ENCODE measurements at regions not wholly inside any gene's neighbourhood (a gene's known extent, or its start where the extent isn't known, plus 50 kb on each side); places are given as distances from the start of the nearest gene placed in this dataset.
"Not testable (repeated sequence)": the region's sequence is repeated elsewhere in the genome, so short reads cannot be mapped to it uniquely, and the experiment has no call there.

DNA sequence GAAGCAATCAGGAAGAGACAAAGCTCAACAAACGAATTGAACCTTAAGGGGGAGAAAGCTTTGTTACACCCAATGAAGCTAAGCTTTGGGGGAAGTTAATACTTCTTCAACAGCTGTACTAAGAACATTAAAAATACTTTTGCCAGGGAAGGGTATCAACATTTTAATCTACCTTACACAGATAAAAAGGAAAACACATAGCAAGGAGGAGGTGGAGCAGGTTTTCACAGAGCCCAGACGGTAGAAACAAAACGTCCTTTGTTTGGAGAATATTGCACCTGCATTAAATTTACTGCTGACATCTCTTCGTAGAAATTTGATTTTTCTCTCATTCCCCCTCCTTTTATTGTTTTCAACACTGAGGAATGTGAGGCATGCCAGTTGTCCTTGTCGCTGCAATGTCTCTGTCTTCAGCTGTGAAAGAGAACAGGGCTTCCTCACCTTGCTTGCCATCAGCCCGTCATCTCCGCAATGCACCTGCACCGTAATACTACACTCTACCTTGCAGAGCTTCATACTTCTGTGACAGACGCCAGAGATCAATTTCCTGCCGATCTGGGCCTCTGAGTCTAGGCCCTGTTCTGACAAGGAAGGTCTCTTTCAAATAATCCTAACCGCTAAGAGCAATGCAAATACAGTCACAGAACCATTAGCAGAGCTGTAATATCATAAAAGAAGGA lies 270.8 kb downstream of the SPRY2 start:
- no peak for DNase-seq

DNA sequence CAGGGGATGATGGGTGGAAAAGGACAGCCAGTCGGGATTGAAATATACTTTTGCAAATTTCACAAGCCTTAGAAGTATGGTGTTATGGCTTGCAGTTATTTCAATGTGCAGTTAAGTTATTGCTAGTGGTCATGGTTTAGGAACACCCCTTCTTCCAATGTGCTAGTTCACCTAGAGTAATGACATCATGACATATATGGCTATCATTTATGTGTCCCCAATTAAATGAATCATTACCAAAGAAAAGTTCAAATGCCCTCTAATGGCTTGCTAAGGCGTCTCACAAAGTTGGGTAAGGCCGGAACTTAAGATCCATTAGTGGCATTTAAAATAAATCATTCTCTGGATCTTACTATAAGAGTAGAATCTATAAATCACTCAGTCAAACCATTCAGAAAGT lies 271.6 kb downstream of the SPRY2 start:
- DNase-seq = no peak

DNA sequence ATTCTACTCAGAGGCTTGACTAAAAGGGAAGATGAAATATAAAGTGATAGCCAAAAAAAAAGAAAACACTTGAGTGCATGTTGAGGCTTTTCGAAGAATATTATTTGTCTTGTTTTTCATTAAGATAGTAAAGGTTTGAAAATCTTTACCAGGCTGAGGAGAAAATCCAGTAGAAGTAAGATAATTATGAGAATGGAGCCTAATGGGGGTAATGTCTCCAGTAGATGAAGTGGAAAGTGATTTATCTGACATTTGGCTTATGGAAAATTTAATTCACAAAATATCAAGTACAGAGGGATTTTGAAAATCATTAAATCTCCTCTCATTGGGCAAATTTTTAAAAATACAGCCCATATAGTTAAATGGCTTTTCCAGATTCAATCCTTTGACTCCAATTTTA lies 274.9 kb downstream of the SPRY2 start:
- DNase-seq = no peak

DNA sequence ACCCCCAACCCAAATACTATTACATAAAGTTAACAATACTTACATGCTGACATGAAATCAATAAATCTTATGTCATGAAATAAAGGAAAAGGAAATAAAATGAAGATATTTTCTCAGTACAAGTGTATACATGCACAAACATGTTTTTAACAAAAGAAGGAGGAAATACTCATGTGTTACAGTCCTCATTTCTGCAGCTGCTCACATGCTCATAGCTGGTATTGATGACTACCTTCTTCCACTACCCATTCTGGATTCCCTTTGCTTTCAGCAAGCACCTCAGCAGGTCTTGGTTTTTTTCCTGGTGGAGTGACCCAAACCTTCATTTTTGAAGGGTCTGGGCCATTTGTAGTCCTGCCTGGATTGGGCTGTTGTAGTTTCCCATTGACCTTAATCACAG lies 278.5 kb downstream of the SPRY2 start:
- not testable (repeated sequence) for DNase-seq

DNA sequence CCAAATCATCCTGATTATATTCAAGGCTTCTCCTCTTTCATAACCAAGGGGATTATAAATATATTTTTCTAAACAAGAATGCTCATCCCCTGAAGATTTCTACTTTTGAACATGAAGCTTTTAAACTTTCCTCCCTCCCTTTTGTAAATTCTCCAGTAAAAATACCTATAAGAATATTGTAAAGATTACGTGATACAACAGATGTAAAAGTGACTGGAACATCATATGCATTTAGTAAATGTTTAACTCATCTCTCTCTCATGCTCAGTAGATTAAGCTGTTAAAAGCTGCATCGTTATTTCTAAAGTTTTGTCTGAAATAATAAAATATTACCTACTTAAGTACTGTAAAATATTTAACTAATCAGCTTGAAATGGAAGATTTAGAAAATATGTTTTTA lies 281.1 kb downstream of the SPRY2 start:
- no peak for DNase-seq

DNA sequence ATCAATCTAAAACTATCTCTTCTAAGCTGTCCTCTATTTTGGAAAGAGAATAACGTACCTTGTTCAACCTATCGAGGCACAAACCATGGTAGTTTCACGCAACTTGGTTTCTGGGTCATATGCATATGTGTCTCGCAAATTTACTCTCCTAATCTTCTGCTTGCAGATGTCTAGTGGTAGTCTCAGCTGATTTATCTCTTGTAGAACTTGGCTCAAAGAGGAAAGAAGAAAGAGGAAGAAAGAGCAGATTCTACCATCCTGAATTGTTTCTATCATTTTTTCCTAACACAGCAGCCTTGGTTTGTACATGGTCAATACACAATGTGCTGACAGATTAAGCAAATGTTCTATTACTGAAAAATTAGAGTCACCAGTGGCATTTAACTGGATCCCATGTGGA lies 282.3 kb downstream of the SPRY2 start:
- no peak for DNase-seq

DNA sequence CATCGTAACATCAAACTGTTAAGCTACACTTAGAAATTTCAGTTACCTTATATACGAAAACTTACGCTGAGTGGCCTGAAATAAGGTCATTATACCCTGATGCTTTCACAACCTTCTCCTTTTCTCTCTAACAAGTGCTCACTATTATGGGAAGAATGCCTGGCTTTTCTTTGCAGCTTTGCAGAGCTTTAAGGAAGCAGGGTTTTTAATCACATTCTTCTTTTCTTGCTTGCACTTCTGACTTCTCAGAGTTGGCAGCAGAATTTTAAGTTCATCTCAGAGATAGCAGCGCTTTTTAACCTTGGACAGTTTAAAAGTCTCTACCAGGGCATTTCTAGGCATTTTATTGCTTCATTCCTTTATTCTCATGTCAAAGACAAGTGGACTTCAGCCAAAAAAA lies 285.1 kb downstream of the SPRY2 start:
- no peak for DNase-seq

DNA sequence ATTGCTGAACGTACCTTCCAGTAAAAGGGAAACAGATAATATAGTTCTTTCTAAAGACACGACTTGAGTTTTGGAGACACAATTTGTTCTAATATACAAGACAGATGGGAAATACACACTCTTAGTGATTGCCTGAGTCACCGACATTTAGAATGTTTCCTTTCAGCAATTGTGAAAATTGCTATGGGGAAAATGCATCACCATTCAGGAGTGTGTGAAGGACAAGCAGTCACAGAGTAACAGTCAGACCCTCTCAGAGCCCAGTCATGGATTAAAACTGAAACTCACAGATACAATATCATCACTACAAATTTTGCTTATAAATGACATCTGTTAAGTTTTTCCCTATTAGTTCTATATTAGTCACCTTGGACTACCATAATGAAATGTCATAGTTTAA lies 286.1 kb downstream of the SPRY2 start:
- DNase-seq = no peak

DNA sequence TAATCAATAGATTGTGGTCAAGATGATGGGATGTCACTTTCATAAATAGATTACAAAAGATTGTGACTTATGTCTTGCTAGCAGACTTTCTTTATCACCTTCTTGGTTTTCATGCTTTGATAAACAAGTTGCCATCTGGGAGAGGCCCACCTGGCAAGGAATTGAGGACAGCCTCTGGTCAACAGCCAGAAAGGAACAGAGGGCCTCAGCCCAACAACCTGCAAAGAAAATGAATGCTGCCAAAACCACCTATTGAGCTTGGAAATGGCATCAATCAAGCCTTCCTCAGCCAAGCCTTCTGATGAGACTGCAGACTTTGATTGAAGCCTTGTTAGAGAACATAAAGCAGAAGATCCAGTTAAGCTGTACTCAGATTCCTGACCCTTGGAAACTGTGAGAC lies 288.6 kb downstream of the SPRY2 start:
- DNase-seq = no peak

DNA sequence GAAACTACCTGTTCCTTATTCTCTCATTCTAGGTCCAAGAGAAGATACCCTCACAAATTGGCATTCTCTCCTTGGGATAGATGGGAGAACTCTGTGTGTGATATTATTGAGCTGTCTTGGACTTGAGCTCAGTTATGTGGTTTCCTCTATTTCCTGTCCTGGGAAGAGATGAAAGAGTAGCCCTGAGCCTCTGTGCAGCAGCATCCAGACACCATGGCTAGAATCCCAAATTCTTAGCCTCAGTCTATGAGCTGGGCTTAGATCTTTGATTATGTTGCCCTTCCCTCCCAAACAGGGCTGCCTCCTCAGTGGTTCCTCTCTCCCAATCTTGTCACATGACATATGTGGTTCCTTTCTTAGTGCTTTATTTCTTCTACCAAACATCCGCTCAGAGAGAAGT lies 290.7 kb downstream of the SPRY2 start:
- DNase-seq = no peak

DNA sequence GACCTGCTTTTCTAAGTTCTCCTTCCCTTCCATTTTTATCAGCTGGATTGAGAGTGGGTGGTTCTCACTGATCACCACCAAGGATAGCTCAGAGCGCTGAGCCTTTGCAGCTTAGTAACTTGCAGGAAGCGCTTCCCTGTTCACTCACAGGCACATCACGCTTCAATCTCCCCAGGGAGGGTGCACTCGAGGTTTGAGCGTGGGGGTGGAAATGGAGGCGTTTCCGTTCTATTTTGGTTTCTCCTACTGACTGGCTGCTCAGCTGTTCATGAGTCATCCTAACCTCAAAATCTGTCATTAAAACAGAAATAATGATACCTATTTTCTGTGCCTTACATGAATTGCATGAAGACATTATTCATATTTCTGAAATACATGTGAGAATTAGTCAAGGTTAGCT lies 292.1 kb downstream of the SPRY2 start:
- no peak for DNase-seq

DNA sequence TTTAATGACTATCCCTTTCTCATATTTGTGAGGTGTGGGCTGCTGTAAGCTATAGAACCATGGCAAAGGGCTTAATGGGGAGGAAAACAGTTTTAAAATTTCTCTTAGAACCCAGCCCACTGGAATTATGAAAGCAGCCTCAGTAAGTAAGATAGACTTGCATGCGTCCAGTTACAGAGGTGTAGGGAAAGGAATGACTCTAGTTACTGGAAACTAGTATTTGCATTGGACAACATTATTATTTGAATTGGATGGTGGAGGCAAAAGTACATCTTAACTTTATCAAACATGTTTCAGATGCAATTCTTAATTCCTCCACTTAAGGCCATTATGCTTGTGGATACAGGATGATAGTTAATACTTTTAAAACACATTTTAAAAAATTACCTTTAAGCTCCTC lies 292.9 kb downstream of the SPRY2 start:
- DNase-seq = no peak

DNA sequence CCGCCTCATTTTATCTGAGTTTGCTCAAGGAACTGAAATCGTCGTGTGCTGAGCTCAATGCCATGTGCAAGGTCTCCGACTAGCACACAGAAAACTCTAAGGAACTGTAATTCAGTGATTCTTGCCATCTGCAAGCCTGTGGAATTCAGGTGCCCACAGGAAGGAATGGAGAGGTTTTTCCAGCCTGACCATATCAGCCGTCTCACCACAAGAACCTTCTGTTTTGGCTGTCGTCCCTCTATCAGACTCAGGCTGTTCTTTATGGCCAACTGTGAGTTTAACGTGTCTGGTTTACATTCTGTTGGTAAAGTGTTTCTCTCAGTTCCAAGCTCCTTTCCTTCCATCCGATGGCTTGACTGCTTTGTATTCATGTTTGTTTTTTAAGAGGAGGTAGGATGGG lies 293.5 kb downstream of the SPRY2 start:
- no peak for DNase-seq

DNA sequence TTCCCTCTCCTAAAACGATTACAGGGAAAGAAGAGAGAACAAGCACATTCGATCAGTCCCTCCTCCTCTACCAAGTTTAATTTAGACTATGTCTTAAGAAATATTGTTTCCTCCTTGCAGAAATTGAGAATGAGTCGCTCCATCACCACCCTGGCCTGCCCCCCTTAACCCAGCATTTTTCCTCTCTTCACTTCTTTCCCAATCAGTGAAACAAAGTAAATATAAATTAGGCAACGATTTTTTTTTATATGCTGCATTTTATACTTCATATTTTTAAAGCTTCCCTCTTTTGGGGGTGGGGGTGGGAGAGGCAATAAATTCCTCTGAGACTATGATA lies 300.0 kb downstream of the SPRY2 start:
- DNase-seq = no peak

DNA sequence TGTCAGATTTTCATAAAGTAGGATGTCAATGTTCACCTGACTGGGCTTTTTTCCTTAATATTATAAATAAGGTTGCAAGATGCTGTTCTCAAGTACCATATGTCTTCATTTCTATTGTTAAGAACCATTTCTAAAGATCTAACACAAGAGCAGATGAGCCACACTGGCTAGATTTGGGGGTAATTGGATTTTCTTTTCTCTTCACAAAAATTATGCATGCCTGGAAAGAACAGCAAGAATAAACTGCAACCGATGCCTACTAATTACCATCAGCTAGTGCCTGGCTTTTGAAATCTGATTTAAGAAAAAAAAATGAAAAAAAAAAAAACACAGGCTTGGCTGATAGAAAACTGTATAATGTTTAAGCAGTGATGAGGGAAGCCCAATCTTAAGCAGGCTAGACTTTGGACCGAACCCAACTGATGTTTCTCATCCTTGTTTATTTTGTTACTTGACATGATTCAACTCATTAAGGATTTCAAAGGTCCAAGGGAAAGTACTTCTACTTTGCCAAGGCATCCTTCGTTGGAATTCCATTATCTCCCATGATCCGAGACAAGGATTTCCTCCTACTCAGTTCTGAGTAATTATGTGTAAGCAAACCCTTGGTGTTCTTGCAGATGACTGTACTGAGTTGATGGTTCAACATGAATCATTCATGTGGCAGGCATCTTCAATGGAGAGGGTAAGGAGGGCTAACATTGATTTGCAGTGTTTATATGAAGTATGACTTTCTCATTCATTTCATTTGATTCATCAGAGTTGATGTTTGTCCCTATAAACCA lies 300.5 kb downstream of the SPRY2 start:
- DNase-seq = no peak

DNA sequence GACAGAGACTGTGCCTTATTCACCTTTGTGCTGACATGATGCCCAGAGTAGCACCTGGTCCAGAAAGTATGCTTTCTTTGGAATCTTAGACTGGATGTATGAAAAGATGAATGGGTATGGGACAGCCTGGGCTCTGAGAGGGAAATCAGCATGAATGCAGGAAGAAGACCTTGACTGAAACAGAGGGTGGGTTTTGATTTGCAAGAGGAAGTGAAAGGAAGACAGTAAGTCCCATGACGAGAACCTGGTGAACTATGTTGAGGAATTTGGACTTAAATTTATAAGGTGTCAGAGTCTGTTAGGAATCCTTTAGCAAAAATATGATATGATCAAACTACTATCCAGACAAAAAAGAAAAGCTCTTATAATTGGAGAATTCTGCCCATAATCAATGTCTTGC lies 301.9 kb downstream of the SPRY2 start:
- no peak for DNase-seq

DNA sequence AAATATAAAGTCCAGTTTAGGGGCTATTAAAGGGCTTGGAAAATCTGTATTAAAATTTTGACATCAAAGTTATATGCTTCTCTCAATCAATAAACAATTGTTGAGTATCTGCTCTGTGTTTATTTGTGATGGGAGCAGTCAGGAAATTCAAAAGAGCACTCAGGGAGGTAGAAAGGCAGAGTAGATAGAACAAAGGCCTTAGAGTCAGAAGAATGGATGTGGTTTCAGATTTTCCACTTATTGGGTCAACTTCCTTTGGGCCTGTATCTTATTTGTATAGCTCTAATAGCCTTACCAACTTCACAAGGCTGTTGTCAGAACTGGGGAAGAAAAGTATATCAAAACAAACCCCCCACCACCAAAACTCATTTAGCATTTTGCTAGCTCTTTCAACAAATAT lies 302.6 kb downstream of the SPRY2 start:
- no peak for DNase-seq

DNA sequence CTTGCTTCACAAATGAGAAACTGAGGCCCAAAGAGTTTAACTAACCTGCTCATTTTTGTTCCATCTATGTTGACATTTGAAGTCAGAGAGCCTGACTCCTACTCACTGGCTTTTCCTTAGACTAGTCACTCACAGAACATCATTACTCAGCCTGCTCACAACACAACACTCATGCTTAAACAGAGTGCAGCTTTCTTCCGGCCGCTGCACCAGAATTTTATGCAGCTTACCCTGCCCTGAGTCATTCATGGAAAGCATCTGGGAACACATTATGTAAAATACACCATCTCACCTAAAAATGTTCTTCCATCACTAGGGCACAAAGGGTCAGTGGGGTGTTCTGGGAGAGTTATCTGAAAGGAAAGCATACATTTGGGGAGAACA lies 303.4 kb downstream of the SPRY2 start:
- DNase-seq = no peak

DNA sequence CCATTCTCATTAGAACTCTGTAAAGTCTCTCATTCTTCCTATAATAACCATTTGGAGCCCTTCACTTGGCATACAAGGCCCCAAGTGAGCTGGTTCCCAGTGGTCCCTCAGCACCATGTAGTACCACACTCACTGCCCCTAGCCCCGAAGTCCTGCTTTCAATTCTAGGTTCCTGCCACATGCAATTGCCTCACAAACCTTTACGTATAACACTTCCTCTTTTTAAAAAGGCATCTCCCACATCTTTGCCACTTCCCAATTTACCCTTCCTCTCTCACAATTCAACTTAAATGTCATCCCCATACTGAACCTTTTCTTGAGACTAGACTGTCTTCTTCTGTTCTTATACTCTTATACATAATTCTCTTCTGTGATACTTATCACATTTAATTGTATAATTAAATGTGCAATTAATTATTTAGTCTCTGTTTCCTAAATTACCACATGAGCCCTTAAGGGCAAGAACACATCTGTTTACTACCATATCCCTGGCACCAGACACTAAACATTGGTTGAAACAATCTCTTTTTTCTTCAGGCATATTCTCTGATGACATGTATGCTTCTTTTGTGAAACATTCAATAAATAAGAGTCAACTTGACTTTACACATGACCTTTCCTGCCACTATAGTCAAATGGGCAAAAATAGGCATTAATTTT lies 304.0 kb downstream of the SPRY2 start:
- no peak for DNase-seq

DNA sequence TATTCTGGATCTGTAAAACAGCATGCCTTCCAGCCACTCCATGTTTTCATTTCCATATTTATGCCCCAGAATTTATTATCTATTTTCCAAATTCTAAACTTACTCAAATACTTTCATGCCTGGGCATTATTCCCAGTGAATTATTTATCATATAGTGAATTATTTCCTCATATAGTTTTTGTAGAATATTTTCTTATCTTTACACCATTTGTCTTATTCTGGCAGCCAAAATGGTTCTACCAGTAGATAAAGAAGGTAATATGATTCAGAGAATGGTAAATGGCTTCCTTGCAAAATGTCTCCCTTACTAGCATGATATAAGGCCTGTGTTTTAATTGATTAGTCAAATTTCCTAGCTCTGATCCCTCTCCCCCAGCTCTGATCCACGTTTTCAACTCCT lies 305.8 kb downstream of the SPRY2 start:
- no peak for DNase-seq

DNA sequence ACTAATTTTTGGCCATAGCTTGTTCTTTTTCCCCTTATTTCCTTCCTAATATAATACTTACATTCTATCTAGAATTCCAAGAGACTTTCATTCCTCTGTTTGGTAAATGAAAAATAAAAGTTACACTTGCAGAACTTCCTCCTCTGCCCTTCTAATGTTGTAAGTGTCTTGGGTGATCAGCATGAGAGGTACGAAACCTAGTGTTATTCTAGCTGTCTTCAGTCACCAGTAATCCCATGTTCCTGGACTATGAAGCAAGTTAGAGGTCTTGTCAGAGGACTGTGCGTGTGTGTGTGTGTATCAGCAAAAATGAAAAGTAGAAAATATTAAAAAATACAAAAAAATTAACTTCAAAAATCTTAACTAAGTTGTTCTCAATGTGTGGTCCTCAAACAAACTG lies 307.0 kb downstream of the SPRY2 start:
- no peak for DNase-seq

DNA sequence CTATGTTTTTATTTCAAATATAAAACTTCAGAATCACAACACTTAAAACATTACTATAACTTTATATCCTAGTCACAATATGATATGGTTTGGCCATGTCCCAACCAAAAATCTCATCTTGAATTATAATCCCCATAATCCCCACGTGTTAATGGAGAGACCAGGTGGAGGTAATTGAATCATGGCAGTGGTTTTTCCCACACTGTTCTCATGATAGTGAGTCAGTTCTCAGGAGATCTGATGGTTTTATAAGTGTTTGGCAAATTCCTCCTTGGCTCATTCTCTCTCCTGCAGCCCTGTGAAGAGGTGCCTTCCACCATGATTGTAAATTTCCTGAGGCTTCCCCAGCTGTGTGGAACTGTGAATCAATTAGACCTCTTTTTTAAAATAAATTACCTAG lies 307.6 kb downstream of the SPRY2 start:
- no peak for DNase-seq

DNA sequence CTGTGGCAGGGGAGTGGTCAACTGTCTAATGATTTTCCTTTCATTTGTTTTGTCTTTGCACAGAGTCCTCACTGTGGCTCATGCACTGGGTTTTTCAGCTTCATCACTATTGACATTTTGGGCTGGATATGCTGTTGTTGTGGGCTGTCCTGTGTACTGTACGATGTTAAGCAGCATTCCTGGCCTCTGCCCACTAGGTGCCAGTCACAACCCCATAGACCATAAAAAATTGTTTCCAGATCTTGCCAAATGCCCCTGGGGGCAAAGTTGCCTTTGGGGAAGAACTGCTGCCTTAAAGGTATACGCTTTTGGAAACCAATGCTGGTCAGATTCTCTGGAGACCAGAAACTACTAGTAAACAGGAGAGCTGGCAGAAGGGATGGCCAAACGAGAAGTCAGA lies 310.4 kb downstream of the SPRY2 start:
- no peak for DNase-seq

DNA sequence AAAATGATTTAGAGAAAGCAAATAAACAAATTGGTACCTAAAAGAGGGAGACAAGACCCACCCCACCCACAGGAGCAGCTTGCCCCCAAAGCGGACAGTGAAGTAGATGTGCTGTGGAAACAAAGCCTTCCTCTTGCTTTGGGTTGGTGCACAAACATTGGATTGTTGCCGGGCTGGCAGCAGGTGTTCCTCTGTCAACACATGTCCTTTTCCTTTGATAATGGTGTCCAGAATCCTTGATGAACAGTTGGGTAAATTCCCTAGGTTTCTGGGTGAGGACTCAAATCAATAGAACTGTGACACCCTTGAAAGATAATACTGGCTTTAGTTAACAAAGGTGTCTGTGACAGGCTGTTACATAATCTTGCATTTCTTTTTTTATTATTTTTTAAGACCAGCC lies 311.8 kb downstream of the SPRY2 start:
- peak; percentile 3 for DNase-seq

DNA sequence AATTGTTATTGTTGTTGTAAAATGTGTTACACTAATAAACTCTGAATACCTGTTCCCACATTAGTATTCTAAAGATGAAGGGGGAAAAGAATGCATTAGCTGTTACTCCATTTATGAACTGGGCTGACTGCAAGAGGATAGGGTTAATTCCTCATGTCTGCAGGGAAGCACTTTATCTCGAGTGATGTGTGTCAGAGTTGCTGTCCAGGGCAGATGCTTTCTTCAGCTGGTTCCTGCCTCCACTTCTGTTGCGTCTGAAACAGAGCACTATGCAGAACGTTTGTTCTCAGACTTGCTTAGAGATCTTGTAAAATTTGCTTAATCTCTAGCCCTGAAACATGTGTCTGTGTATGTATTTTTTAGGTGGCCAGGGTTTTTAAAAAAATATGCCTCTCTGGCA lies 318.8 kb downstream of the SPRY2 start:
- DNase-seq = no peak
